Astrocyte (in vitro differentiated cells and primary cell): ENCODE measurements at regions not wholly inside any gene's neighbourhood (a gene's known extent, or its start where the extent isn't known, plus 50 kb on each side); places are given as distances from the start of the nearest gene placed in this dataset.

Source experiments
- CTCF ChIP-seq: IDR thresholded peaks from 2 replicates; pipeline ENCODE4 v1.5.1; 2011; ENCODE audit warnings: low read depth, mild to moderate bottlenecking, inconsistent platforms, low read length, moderate library complexity; ENCODE audit not compliant: insufficient read depth
- EZH2 ChIP-seq: IDR thresholded peaks from 2 replicates; pipeline ENCODE4 v1.6.1; 2012; ENCODE audit warnings: mild to moderate bottlenecking, low read length, inconsistent platforms; ENCODE audit not compliant: insufficient read depth

GRCh38 chr18:71431171-71431570 lies 1113.0 kb downstream of the CBLN2 start:
- TF ChIP-seq CTCF (no peak), EZH2 (no peak)
